Activated T-cell treated with anti-CD3 and anti-CD28 coated beads for 24 hours (primary cell): ENCODE measurements at regions not wholly inside any gene's neighbourhood (a gene's known extent, or its start where the extent isn't known, plus 50 kb on each side); places are given as distances from the start of the nearest gene placed in this dataset.
"Not testable (repeated sequence)": the region's sequence is repeated elsewhere in the genome, so short reads cannot be mapped to it uniquely, and the experiment has no call there.

Source experiments
- DNase-seq: peaks from one replicate; pipeline ENCODE4 v3.0.0-alpha.2; 2020; ENCODE audit warnings: low read depth

- not testable (repeated sequence) for DNase-seq
Observed at GRCh38 chr6:54564188-54564587, 255.9 kb downstream of the TINAG start.

DNA sequence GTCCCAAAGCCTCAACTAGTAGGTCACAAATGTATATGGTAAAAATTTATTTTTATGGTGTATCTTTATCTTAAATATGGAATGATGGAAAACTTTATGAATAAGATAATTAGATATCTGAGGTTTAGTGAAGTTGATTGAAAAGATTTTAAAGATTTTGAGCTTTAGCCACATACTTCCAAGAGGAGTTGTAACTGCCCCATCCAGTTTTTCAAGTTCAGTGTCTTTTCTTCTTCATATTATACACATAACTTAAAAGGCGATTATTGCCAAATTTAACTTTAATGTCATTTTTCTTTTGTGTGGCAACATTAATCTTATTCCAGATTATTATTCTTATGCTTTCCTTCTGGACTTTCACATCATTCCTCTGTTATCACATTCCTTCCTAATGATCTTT lies 266.4 kb downstream of the TINAG start:
- no peak for DNase-seq

GRCh38 chr6:54578261-54578660 lies 268.3 kb upstream of the FAM83B start:
- DNase-seq, result no peak

DNA sequence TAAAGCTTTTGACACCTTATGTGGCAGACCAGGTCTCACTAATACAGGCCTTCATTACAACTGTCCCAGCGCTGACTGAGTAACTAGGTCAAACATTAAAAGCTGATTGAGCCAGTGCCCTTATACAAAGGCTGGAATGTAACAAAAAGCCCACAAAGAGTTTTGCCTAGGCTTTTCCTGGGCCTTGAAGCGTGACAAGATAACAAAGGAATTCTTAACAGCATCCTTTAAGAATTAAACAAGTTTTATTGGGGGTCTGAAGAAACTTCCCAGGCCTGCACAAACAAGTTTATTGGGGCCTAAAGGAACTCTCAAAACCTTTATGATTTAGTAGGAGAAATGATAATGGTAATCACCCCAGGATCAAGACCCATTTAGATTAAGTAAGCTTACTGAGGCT lies 267.6 kb upstream of the FAM83B start:
- DNase-seq, result no peak

GRCh38 chr6:54586251-54586650 lies 260.3 kb upstream of the FAM83B start:
- DNase-seq, result no peak

- DNase-seq, result no peak
Observed at GRCh38 chr6:54587277-54587676, 259.3 kb upstream of the FAM83B start.

GRCh38 chr6:54588176-54588575 lies 258.4 kb upstream of the FAM83B start:
- no peak for DNase-seq

GRCh38 chr6:54595844-54596243 lies 250.7 kb upstream of the FAM83B start:
- DNase-seq, result no peak

DNA sequence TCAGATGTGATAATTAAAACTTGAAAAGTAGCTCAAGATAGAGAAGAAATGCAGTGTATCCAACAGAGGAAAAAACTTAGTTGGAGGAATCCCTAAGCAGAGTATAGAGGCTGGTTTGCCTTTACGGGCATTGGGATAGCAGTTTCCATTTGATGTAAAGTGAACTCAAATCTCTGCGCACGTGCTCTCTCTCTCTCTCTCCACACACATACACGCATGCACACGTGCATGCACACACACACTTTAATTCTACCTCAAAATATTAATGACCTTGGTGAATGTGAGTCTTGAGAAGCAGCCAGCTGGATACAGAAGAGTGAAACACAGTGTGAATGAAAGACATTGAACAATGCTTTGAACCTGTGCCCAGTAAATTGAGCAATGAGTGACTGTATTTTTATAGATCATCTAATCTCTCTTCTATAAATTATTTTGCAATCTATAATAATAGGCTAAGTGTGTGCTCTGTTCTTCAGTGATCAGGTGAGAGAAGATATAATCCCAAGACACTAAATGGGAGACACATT lies 247.7 kb upstream of the FAM83B start:
- DNase-seq, result no peak

- no peak for DNase-seq
Observed at GRCh38 chr6:54601600-54602300, 244.8 kb upstream of the FAM83B start.

GRCh38 chr6:54602591-54602990 lies 244.0 kb upstream of the FAM83B start:
- no peak for DNase-seq

GRCh38 chr6:54609981-54610380 lies 236.6 kb upstream of the FAM83B start:
- no peak for DNase-seq

- no peak for DNase-seq
Observed at GRCh38 chr6:54613596-54613995, 233.0 kb upstream of the FAM83B start.

GRCh38 chr6:54614499-54615195 lies 231.9 kb upstream of the FAM83B start:
- DNase-seq, result no peak

- DNase-seq, result no peak
Observed at GRCh38 chr6:54617730-54618129, 228.8 kb upstream of the FAM83B start.

DNA sequence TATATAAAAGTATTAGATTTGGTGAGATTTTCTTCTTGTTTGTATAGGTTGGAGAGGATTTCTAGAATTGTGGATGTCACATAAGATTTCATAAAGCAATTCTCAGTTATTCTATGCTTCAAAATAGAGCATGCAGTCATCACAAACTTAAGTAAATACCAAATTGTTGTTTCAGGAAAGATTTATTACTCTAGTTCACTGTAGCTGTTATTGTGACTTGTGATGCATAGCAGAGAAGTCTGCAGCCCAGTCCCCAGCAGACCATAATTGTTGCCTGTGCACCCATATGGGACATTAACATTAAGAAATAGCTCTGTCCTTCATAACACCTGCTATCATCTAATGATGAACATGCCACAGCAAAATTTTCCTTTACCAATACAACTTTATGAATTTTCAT lies 228.0 kb upstream of the FAM83B start:
- DNase-seq, result no peak

GRCh38 chr6:54619102-54619501 lies 227.5 kb upstream of the FAM83B start:
- DNase-seq, result no peak

- no peak for DNase-seq
Observed at GRCh38 chr6:54621285-54621684, 225.3 kb upstream of the FAM83B start.

DNA sequence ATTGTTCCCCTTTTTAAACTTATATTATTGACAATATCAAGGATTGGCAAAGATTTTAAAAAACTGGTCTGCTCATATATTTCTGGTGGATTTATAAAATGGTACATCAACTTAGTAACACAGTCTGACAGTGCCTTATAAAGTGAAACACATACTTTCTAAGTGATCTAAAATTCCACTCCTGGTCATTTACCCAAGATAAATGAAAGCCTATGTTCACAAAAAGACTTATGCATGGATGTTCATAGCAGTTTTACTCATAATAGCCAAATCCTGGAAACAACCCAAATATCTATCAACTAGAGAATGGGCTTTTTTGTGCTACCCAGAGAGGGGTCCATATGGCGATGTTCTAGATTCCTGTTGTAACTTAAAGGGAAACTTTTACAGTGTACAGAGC lies 222.4 kb upstream of the FAM83B start:
- DNase-seq, result no peak

- DNase-seq, result no peak
Observed at GRCh38 chr6:54624779-54625178, 221.8 kb upstream of the FAM83B start.

DNA sequence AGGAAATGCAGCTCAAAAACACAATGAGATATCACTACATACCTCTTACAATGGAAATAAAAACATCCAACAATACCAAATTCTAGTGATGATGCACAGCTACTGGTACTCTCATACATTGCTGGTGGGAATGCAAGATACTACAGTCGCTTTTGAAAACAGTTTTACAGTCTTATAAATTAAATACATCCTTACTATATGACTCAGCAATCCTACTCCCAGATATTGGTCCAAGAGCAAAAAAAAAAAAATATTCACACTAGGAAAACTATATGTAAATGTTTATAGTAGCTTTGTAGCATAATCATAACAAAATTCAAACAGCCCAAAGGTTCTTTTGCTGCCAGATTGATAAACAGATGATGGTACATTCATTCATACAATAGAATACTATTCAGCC lies 217.4 kb upstream of the FAM83B start:
- no peak for DNase-seq

DNA sequence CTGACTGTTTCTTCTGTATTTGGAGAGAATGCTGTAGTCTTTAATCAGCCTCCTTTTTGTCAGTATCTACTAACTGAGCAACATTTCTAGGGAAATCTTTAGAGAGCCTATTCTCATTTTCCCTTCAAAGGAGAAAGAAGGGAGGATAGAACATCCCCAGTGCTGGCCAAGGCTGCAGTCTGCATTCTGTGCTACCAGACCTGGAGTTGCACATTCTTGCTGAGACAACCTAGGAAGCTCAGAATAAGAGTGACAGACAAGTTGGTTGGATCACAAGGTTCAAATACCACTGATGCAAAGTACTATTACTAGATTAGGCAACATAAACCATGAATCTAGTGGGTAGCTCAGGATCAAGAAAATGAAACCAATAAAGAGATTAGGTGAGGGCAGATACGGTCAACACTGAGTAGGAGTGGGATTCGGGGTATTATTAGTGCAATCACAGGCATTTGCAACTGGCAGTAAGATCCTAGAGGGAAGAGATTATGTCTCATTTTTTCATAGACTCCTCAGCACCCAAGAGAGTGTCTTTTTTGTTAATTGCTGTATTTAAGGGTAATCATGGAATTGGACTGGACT lies 213.5 kb upstream of the FAM83B start:
- DNase-seq, result no peak

GRCh38 chr6:54633601-54634000 lies 213.0 kb upstream of the FAM83B start:
- DNase-seq, result no peak
